Dedifferentiated amniotic fluid mesenchymal stem cell (primary cell): ENCODE measurements at regions not wholly inside any gene's neighbourhood (a gene's known extent, or its start where the extent isn't known, plus 50 kb on each side); places are given as distances from the start of the nearest gene placed in this dataset.

Source experiments
- DNase-seq: peaks from one replicate; pipeline ENCODE4 v3.0.0-alpha.2; 2016; ENCODE audit errors: extremely low spot score

DNA sequence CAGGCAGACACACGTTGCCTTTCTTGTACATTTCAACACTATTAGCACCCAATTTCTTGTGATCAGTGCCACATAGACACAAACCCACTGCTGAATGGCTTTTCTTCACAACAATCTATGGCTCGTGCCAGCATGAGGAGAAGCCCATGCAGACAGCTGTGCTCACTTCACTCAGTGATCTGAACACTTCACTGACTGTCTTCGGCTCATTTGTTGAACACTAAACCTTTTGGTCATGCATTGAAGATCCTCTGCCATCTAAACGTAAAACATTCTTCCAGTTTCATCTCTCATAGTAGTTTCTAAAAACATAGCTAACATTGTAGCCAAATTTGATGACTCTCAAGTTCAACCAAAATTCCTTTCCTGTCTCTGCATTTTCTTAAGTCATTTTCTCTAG lies 331.0 kb upstream of the ZP4 start:
- no peak for DNase-seq

DNA sequence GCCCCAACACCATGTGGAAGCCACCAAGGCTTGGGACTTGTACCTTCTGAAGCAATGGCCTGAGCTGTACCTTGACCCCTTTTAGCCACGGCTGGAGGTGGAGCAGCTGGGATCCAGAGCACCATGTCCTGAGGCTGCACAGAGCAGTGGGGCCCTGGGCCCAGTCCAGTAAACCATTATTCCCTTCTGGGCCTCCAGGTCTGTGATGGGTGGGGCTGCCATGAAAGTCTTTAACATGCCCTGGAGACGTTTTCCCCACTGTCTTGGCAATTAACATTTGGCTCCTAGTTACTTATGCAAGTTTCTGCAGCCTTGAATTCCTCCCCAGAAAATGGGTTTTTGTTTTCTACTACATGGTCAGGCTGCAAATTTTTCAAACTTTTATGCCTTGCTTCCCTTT lies 323.7 kb upstream of the ZP4 start:
- DNase-seq, result no peak

DNA sequence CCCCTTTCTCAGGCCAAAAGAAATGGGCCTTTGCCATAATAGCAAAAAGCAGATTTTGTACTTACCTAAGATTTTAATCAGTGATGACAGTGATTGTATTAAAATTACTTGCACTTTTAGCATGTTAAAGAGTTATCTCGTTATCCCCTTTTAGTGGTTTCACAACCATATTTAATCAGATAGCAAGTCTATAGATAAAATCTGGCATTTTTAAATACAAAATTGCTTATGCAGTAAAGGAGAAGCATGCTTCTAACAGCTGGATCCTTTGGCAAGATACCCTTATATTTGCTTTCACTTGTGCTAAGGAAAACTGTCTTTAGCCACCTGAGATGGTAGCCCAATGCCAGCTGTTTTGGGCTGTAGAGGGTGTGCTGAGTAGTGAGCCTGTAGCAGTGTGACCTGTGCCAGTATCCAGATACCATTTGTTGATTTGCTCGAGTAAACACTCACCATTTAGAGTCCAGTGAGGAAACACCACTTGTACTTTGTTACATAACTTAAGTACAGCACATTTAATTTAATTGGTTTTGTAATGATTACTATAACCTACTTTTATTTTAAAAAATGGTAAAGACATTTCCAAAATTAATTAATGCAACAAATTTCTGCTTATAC lies 314.4 kb upstream of the ZP4 start:
- no peak for DNase-seq

DNA sequence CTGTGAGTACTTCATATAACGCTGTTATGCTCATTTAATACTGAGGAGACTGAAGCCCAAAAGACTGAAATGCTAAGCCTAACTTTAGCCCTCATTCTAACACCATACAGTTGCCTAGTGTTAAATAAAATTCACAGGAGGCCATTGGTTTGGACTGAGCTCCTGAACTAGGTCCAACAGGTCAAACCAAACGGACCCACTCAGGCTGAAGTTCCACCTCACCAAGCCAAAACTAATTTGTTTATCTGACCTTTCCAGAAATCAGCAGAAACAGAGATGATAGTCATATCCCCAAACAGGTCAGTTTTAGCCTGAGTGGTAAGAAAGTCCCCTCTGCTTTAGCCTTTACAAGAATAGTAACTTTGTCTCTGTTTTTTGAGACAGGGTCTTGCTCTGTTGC lies 311.3 kb upstream of the ZP4 start:
- DNase-seq, result no peak

DNA sequence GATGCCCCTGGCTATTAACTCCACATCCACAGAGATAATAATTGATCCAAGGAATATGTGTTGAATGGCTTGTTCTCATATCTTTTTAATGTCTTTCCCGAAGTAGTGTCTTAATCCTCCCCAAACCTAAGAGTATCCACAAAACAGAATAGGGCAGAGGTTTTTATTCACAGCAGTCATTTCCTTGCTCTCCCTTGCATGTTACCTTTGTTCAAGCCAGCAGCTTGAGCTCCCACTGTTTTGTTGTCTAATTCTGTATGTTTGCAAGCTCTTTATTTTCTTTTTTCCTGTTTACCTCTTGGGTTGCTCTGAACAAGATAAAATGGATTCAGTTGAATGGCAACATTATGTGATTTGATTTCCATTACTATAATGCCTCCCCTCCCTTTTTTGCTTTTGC lies 308.6 kb upstream of the ZP4 start:
- DNase-seq, result no peak

DNA sequence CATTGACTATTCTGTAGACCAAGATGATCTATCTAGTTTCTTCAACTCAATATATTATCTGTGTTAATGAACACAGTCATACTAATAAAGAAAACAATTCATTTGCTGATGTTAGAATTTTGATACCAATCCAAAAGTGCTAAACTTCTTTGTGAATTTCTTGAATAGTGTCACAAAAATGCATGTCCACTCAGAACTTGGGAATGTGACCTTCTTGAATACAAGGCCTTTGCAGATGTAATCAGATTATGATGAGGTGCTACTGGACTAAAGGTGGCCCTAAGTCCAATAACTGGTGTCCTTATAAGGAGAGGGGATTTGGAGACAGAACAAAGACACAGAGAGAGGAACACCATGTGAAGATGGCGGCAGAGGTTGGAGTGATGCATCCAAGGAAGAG lies 305.8 kb upstream of the ZP4 start:
- DNase-seq, result no peak

DNA sequence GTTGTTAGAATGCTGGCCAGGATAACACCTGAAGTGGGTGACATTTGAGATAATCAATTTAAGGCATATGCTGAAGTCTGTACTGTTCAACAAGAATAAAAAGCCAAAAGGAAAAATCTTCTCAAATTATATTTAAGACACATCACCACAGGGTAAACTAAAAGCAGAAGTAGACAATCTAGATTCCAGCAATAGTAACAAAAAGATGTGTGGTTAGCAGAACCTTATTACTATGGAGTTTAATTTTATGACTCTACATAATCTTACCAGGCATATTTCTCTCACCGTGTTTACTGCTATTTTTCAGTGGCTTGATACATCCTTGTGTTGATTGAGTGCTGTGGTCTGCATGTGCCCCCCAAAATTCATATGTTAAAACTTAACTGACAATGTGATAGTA lies 300.4 kb upstream of the ZP4 start:
- no peak for DNase-seq

DNA sequence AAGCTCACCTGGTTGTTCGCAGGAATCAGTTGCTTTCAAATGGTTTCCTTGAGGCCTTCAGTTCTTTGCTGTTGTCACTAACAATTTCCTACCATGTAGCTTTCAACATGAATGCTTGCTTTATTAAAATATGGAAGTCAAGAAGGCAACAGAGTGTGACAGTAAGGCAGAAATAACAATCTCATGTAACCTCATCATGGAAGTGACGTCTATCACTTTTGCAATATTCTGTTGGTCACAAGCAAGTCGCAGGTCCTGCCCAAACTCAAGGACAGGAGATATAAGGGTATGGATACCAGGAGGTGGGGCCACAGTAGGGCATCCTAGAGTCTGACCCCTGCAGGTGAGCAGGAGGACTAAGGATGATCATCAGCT lies 296.8 kb upstream of the ZP4 start:
- no peak for DNase-seq

DNA sequence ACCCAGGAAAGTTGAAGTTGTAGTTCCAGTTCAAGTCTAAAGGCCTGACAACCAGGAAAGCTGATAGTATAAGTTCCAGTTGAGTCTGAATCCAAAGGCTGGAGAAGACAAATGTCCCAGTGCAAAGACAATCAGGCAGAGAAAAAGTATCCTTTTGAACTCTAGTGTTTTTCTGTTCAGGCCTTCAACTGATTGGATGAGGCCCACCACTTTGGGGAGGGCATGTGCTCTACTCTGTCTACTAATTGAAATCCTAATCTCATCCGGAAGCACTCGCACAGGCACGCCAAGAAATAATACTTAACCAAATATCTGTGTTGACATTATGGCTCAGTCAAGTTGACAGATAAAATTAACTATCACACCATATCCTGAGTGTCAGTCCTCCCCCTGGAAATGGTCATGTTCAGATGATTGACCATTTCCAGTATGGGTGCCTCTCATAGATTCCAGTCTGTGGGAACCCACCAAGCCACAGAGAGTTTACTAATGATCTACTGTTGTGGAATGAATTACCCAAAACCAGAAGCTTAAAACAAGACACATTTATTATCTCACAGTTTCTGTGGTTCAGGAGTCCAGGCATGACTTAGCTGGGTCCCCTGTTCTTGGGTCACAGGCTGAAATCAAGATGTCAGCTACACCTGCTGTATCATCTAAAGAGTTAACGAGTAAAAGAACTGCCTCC lies 296.3 kb upstream of the ZP4 start:
- no peak for DNase-seq

DNA sequence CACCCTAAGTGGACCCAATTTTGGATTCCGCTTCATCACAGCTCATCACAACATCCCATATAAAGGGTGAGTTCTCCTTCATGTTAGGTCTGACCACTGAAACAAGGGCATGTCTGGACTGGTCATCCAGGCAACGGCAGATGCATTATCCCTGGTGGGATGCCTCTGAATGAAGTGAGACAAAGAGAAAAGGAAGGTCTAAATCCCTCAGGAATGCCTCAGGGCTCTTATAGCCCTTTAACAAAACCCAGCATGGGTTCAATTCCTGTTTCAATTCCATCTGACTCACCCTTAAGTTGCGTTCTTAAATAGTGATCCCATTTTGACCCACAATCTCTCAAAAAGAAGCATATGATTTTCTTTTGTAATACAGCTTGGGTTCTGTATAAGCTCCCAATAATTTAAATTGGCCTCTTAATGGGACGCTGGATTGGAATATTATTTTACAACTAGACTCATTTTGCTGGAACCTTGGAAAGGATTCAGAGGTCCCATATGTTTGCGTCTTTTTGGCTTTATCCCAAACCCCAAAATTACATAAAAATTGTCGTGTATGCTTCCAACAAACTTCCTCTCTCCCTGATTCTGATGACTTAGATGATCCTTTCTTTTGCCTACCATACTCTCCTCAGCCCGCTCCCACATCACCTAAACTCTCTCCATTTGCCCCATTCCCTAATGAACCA lies 287.4 kb upstream of the ZP4 start:
- no peak for DNase-seq

DNA sequence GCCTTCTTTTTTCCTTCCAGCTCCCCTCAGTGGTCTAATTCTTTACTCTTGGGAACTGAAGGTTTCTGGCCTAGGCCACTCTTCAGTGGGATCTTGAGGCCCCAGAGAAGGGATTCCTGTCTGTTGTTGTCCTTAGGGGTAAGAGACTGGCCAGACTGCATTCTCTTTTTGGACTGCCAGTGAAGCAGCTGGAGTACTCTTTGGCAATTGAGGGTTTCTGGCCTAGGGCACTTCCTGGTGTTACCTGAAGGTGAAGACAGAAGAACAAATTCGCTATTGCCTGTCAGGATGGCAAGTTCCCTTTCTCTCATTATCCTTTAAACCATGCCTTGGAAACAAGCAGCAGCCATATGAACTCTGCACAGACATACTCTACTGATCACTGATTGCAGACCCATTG lies 286.6 kb upstream of the ZP4 start:
- no peak for DNase-seq

DNA sequence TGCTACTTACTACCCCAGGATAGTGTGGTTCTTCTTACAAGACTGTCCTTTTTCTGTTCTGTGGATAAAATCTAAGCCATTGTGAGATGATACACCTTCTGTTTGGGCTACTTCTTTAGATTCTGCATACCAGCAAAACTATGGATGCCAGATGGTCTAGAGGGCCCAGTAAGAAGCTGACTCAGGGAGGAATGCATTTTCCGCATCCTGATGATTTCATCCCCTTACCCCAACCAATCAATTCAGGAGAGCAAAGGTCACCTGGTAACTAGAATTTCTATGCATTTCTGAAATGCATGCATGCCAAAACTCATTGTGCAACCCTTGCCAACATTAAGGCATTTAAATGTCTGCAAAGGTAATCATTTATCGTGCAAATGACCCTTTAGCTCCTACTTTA lies 285.7 kb upstream of the ZP4 start:
- no peak for DNase-seq

DNA sequence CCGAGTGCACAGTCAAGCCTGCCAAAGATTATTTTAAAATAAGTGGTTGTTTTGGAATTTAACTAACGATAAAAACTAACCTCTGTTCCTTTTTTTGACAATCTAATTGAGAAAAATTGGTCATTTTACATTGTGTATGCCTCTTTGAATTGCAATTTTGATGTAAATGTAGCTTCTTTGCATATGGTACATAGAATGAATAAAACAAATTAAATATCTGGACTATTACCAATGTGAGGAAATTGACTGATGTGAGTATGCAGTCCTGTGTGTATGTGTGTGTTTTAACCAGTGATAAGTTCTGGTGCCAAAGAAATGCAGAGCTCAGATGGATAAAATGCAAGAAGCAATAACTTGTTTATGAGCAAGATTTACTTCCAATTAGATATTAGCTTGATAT lies 281.3 kb upstream of the ZP4 start:
- no peak for DNase-seq

DNA sequence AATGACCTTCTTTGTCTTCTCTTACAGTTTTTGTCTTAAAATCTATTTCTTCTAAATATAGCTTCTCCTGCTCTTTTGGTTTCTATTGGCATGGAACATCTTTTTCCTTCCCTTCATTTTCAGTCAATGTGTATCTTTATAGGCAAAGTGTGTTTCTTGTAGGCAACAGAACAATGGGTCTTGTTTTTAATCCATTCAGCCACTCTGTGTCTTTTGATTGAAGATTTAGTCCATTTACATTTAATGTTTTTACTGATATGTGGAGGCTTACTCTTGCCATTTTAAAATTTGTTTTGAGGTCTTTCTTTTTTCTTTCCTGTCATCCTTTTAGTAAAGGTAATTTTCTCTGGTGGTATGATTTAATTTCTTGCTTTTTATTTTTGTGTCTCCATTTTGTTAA lies 271.2 kb upstream of the ZP4 start:
- no peak for DNase-seq

DNA sequence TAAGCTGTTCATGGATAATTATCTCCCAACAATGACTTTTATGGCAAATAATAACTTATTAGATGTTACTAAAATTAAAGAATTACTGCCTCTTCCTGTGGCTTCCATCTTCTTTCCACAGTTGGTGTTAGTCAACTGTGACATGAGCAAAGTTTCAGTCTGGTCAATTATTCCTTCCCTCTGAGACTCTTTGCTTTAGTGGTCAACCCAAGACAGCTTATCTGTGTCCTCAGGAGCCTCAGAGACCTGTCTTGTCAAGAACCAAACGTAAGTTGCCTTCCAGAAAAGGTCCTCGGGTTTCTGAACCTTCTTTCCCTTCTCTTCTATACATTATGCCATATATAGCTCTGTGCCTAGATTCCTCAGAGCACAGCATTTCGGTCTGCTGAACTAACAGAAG lies 263.2 kb upstream of the ZP4 start:
- DNase-seq, result no peak

DNA sequence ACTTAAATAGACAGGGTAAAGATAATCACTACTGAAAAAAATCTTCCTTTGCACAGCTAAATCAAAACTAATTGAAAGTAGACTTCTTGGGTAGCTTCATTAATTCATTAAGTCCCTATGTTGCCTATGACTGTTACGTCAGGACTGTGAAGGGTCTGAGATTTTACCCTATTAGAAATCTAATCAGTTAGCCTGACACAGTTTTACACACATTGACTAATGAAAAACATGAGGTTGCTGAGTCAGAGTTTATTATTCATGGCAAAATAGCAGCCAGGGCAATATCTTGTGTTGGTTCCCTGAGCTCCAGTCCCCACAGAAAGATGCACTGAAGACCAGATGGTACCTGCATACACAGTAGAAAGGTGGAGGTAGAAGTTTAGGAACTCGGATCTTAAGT lies 262.5 kb upstream of the ZP4 start:
- no peak for DNase-seq

DNA sequence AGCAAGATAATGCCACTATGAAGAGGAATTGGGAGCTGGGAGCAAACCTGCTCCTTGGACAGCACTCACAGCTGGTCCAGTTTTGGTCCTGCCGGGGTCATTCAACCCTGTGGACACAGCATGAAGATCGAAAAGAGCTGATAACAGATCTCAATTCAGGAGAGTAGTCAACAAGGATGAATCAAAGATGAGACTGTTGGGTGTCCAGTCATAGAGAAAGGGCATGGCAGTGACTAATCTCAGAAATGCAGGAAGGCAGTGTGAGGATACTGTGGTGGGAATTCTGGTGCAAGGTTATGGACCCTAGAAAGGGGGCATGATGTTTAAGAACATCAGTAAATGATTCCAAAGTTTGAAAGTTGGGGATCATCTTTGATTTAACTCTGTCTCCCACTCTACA lies 261.4 kb upstream of the ZP4 start:
- DNase-seq, result no peak

DNA sequence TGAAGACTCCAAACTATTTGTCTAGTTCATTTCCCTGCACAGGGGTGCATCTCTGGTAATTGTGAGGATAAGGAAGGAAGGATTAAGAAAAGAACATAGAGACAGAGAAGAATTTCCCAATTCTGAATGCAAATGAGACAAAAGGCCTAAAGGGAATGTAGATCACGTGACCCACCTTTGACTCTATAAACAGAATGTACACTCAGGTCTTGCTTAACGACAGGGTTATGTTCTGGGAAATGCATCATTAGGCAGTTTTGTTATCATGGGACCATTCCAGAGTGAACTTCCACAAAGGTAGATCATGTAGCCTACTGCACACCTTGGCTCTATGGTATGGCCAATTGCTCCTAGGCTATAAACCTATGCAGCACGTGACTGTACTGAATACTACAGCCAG lies 252.3 kb upstream of the ZP4 start:
- no peak for DNase-seq

DNA sequence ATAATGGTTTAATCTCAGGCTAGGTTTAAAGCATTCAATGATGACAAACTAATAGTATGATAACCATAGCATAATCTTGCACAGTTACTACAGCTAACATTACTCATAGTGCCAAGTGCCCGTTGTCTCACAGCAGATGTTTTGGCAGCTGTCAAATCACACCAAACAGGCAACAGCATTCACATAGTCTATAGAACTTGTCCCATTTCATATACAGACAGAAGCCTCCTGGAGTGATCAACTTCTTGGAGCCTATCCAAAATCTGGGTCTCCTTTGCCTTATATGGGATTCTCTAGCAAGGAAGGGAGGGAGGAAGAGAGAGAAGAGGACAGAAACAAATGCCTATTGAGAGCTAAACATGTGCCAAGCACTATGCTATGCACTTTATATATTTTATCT lies 250.6 kb upstream of the ZP4 start:
- DNase-seq, result no peak

DNA sequence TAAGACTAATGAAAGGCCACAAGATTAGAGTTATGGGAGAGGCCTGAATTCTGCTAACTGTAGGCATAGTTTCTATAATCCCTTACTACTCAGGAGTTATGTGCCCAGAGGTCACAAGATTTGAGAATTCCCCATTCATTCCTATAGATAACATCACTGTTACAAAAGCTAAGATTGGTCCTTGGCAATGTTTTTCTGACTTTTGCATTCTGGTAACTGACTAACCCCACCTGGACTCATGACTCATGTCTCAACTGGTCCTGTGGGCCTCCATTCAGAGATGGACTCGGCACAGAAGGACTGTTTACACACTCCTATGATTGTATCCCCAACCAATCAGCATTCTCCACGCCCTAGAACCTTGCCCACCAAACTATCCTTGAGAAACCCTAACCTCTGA lies 249.0 kb upstream of the ZP4 start:
- DNase-seq, result no peak

DNA sequence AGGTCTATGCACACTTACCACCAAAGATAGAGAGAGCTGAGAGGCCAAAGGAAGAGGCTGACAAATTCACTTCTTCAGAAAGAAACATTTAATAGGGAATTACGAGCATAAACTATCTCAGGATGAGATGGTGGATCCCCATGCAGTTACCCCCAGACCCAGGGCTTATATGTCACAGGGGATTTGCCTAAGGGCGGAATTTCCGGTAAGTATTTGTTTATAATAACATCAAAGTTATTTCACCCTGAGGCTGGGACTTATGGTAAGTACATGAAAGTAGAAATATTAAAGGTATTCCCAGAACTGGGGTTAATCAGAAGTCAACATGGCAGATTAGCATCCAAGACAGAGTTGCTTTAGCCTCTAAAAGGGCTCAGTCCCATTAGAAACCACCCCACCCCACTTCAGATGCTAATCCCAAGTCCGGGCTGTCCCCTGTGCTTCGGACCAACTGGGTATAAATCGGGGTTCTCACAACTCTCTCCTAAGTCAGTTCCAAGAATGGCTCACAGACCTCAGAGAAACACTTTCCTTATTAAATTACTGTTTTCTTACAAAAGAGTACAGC lies 247.4 kb upstream of the ZP4 start:
- DNase-seq, result no peak

DNA sequence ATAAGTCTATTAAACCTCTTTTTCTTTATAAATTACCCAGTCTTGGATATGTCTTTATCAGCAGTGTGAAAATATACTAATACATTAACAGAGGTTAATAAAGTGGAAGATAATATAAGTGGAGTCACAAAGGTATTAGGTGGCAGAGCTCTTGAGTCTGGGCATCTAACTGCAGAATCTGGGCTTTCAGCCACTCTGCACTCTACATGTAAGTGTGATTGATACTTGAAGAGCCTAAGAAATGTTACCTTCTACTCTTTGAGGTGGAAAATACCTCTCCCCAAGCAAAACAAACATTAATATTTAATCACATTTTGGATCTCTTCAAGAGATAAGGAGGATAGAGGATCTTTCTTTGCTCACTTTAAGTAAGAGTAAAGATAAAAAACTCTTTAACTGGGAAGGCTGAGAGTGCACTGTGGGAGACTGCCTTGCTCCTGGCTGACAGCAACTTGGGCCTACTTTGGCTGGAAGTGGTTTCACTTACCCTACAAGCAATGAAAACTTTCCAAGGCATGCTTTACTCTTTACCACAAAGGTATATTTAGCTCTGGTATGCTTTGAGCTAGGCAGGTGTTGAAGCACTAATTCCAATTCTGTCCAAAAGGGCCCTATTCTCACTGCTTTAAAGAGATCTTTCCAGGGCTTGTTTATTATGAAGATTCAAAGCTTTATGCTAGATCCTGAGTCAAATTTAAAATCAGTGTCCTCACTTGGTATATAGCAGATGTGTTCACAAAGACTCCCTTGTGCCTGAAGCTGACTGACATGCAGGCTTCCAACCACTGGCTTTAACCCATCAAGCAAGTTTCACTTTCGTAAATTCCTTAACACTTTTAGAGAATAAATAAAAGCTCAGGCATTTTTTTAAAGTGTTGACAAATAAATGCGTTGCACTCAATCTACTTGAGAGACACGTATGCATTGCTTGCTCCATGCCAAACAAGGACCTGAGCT lies 245.3 kb upstream of the ZP4 start:
- DNase-seq, result no peak
